ENCODE measurements at regions not wholly inside any gene's neighbourhood (a gene's known extent, or its start where the extent isn't known, plus 50 kb on each side); places are given as distances from the start of the nearest gene placed in this dataset.

- H3K4me3 ChIP-seq (ENCODE audit: low read depth in 1 of 2, low read length in 2 of 2) = no peak overlapping the region
- H3K27me3 ChIP-seq (ENCODE audit: control insufficient read depth in 1 of 2, insufficient read depth in 2 of 2, low read length in 2 of 2) = no peaks in the 10 kb centered on the region
- H3K9me3 ChIP-seq (ENCODE audit: control insufficient read depth in 1 of 2, low read length in 2 of 2) = no peaks in the 10 kb centered on the region
- no peak overlapping the region for H3K9ac ChIP-seq (ENCODE audit: low read depth in 1 of 2, low read length in 2 of 2)
- no peak overlapping the region for H3K27ac ChIP-seq (ENCODE audit: low read depth, low read length)
- H3K36me3 ChIP-seq (ENCODE audit: control insufficient read depth in 1 of 2, insufficient read depth in 2 of 2, low read length in 2 of 2) = no peaks in the 10 kb centered on the region
- no peaks in the 10 kb centered on the region for H3K4me1 ChIP-seq (ENCODE audit: control insufficient read depth in 1 of 2, insufficient read depth in 2 of 2, low read length in 2 of 2)
These were observed 216.5 kb downstream of the RFC3 start for GRCh38 chr13:34034411-34034810.

- no peak overlapping the region for H3K9ac ChIP-seq (ENCODE audit: low read depth in 1 of 2, low read length in 2 of 2)
- no peak overlapping the region for H3K27ac ChIP-seq (ENCODE audit: low read depth, low read length)
- H3K36me3 ChIP-seq (ENCODE audit: control insufficient read depth in 1 of 2, insufficient read depth in 2 of 2, low read length in 2 of 2) = no peaks in the 10 kb centered on the region
- H3K27me3 ChIP-seq (ENCODE audit: control insufficient read depth in 1 of 2, insufficient read depth in 2 of 2, low read length in 2 of 2) = no peaks in the 10 kb centered on the region
- no peaks in the 10 kb centered on the region for H3K4me1 ChIP-seq (ENCODE audit: control insufficient read depth in 1 of 2, insufficient read depth in 2 of 2, low read length in 2 of 2)
- no peaks in the 10 kb centered on the region for H3K9me3 ChIP-seq (ENCODE audit: control insufficient read depth in 1 of 2, low read length in 2 of 2)
- H3K4me3 ChIP-seq (ENCODE audit: low read depth in 1 of 2, low read length in 2 of 2) = no peak overlapping the region
These were observed 217.2 kb downstream of the RFC3 start for GRCh38 chr13:34035178-34035577.

GRCh38 chr13:34035676-34036325 lies 217.9 kb downstream of the RFC3 start:
- no peaks in the 10 kb centered on the region for H3K27me3 ChIP-seq (ENCODE audit: control insufficient read depth in 1 of 2, insufficient read depth in 2 of 2, low read length in 2 of 2)

GRCh38 chr13:34037636-34038540 lies 219.9 kb downstream of the RFC3 start:
- Histone ChIP-seq H3K27ac (ENCODE audit: low read depth, low read length) (no peak overlapping the region), H3K9me3 (ENCODE audit: control insufficient read depth in 1 of 2, low read length in 2 of 2) (no peaks in the 10 kb centered on the region), H3K4me1 (ENCODE audit: control insufficient read depth in 1 of 2, insufficient read depth in 2 of 2, low read length in 2 of 2) (no peaks in the 10 kb centered on the region), H3K4me3 (ENCODE audit: low read depth in 1 of 2, low read length in 2 of 2) (no peak overlapping the region), H3K36me3 (ENCODE audit: control insufficient read depth in 1 of 2, insufficient read depth in 2 of 2, low read length in 2 of 2) (no peaks in the 10 kb centered on the region), H3K27me3 (ENCODE audit: control insufficient read depth in 1 of 2, insufficient read depth in 2 of 2, low read length in 2 of 2) (no peaks in the 10 kb centered on the region), H3K9ac (ENCODE audit: low read depth in 1 of 2, low read length in 2 of 2) (no peak overlapping the region)

More at GRCh38 chr13:34035676-34036325, 217.9 kb downstream of the RFC3 start:
- no peaks in the 10 kb centered on the region for H3K36me3 ChIP-seq (ENCODE audit: control insufficient read depth in 1 of 2, insufficient read depth in 2 of 2, low read length in 2 of 2)
- no peaks in the 10 kb centered on the region for H3K4me1 ChIP-seq (ENCODE audit: control insufficient read depth in 1 of 2, insufficient read depth in 2 of 2, low read length in 2 of 2)
- no peak overlapping the region for H3K27ac ChIP-seq (ENCODE audit: low read depth, low read length)
- no peak overlapping the region for H3K9ac ChIP-seq (ENCODE audit: low read depth in 1 of 2, low read length in 2 of 2)
- H3K9me3 ChIP-seq (ENCODE audit: control insufficient read depth in 1 of 2, low read length in 2 of 2) = no peaks in the 10 kb centered on the region
- no peak overlapping the region for H3K4me3 ChIP-seq (ENCODE audit: low read depth in 1 of 2, low read length in 2 of 2)

GRCh38 chr13:34038541-34039068 lies 220.7 kb downstream of the RFC3 start:
- H3K27ac ChIP-seq (ENCODE audit: low read depth, low read length) = no peak overlapping the region
- no peaks in the 10 kb centered on the region for H3K9me3 ChIP-seq (ENCODE audit: control insufficient read depth in 1 of 2, low read length in 2 of 2)
- H3K36me3 ChIP-seq (ENCODE audit: control insufficient read depth in 1 of 2, insufficient read depth in 2 of 2, low read length in 2 of 2) = no peaks in the 10 kb centered on the region
- H3K4me3 ChIP-seq (ENCODE audit: low read depth in 1 of 2, low read length in 2 of 2) = no peak overlapping the region
- no peaks in the 10 kb centered on the region for H3K4me1 ChIP-seq (ENCODE audit: control insufficient read depth in 1 of 2, insufficient read depth in 2 of 2, low read length in 2 of 2)
- H3K27me3 ChIP-seq (ENCODE audit: control insufficient read depth in 1 of 2, insufficient read depth in 2 of 2, low read length in 2 of 2) = no peaks in the 10 kb centered on the region
- no peak overlapping the region for H3K9ac ChIP-seq (ENCODE audit: low read depth in 1 of 2, low read length in 2 of 2)

- Histone ChIP-seq H3K9ac (ENCODE audit: low read depth in 1 of 2, low read length in 2 of 2) (no peak overlapping the region), H3K27ac (ENCODE audit: low read depth, low read length) (no peak overlapping the region), H3K9me3 (ENCODE audit: control insufficient read depth in 1 of 2, low read length in 2 of 2) (no peaks in the 10 kb centered on the region), H3K4me1 (ENCODE audit: control insufficient read depth in 1 of 2, insufficient read depth in 2 of 2, low read length in 2 of 2) (no peaks in the 10 kb centered on the region), H3K27me3 (ENCODE audit: control insufficient read depth in 1 of 2, insufficient read depth in 2 of 2, low read length in 2 of 2) (no peaks in the 10 kb centered on the region), H3K4me3 (ENCODE audit: low read depth in 1 of 2, low read length in 2 of 2) (no peak overlapping the region), H3K36me3 (ENCODE audit: control insufficient read depth in 1 of 2, insufficient read depth in 2 of 2, low read length in 2 of 2) (no peaks in the 10 kb centered on the region)
These were observed 221.7 kb downstream of the RFC3 start for GRCh38 chr13:34039678-34040077.

- no peaks in the 10 kb centered on the region for H3K27me3 ChIP-seq (ENCODE audit: control insufficient read depth in 1 of 2, insufficient read depth in 2 of 2, low read length in 2 of 2)
- no peaks in the 10 kb centered on the region for H3K4me1 ChIP-seq (ENCODE audit: control insufficient read depth in 1 of 2, insufficient read depth in 2 of 2, low read length in 2 of 2)
- H3K27ac ChIP-seq (ENCODE audit: low read depth, low read length) = no peak overlapping the region
- H3K36me3 ChIP-seq (ENCODE audit: control insufficient read depth in 1 of 2, insufficient read depth in 2 of 2, low read length in 2 of 2) = no peaks in the 10 kb centered on the region
- H3K4me3 ChIP-seq (ENCODE audit: low read depth in 1 of 2, low read length in 2 of 2) = no peak overlapping the region
- H3K9me3 ChIP-seq (ENCODE audit: control insufficient read depth in 1 of 2, low read length in 2 of 2) = no peaks in the 10 kb centered on the region
- no peak overlapping the region for H3K9ac ChIP-seq (ENCODE audit: low read depth in 1 of 2, low read length in 2 of 2)
These were observed 222.9 kb downstream of the RFC3 start for GRCh38 chr13:34040863-34041262.

GRCh38 chr13:34044041-34044440 lies 226.1 kb downstream of the RFC3 start:
- H3K4me3 ChIP-seq (ENCODE audit: low read depth in 1 of 2, low read length in 2 of 2) = no peak overlapping the region
- H3K27ac ChIP-seq (ENCODE audit: low read depth, low read length) = no peak overlapping the region
- H3K27me3 ChIP-seq (ENCODE audit: control insufficient read depth in 1 of 2, insufficient read depth in 2 of 2, low read length in 2 of 2) = no peaks in the 10 kb centered on the region
- H3K4me1 ChIP-seq (ENCODE audit: control insufficient read depth in 1 of 2, insufficient read depth in 2 of 2, low read length in 2 of 2) = no peaks in the 10 kb centered on the region
- H3K9ac ChIP-seq (ENCODE audit: low read depth in 1 of 2, low read length in 2 of 2) = no peak overlapping the region
- no peaks in the 10 kb centered on the region for H3K9me3 ChIP-seq (ENCODE audit: control insufficient read depth in 1 of 2, low read length in 2 of 2)
- no peaks in the 10 kb centered on the region for H3K36me3 ChIP-seq (ENCODE audit: control insufficient read depth in 1 of 2, insufficient read depth in 2 of 2, low read length in 2 of 2)

GRCh38 chr13:34044660-34045080 lies 226.7 kb downstream of the RFC3 start:
- Histone ChIP-seq H3K36me3 (ENCODE audit: control insufficient read depth in 1 of 2, insufficient read depth in 2 of 2, low read length in 2 of 2) (no peaks in the 10 kb centered on the region), H3K4me1 (ENCODE audit: control insufficient read depth in 1 of 2, insufficient read depth in 2 of 2, low read length in 2 of 2) (no peaks in the 10 kb centered on the region), H3K9me3 (ENCODE audit: control insufficient read depth in 1 of 2, low read length in 2 of 2) (no peaks in the 10 kb centered on the region), H3K9ac (ENCODE audit: low read depth in 1 of 2, low read length in 2 of 2) (no peak overlapping the region), H3K4me3 (ENCODE audit: low read depth in 1 of 2, low read length in 2 of 2) (no peak overlapping the region), H3K27me3 (ENCODE audit: control insufficient read depth in 1 of 2, insufficient read depth in 2 of 2, low read length in 2 of 2) (no peaks in the 10 kb centered on the region), H3K27ac (ENCODE audit: low read depth, low read length) (no peak overlapping the region)

- H3K27me3 ChIP-seq (ENCODE audit: control insufficient read depth in 1 of 2, insufficient read depth in 2 of 2, low read length in 2 of 2) = no peaks in the 10 kb centered on the region
- no peaks in the 10 kb centered on the region for H3K36me3 ChIP-seq (ENCODE audit: control insufficient read depth in 1 of 2, insufficient read depth in 2 of 2, low read length in 2 of 2)
- no peak overlapping the region for H3K4me3 ChIP-seq (ENCODE audit: low read depth in 1 of 2, low read length in 2 of 2)
- H3K4me1 ChIP-seq (ENCODE audit: control insufficient read depth in 1 of 2, insufficient read depth in 2 of 2, low read length in 2 of 2) = no peaks in the 10 kb centered on the region
- no peaks in the 10 kb centered on the region for H3K9me3 ChIP-seq (ENCODE audit: control insufficient read depth in 1 of 2, low read length in 2 of 2)
- H3K9ac ChIP-seq (ENCODE audit: low read depth in 1 of 2, low read length in 2 of 2) = no peak overlapping the region
- H3K27ac ChIP-seq (ENCODE audit: low read depth, low read length) = no peak overlapping the region
These were observed 228.5 kb downstream of the RFC3 start for GRCh38 chr13:34046457-34046856.

Measured in duodenal mucosa (tissue), 2 donors.